Karpas-422 (cell line): ENCODE measurements at regions not wholly inside any gene's neighbourhood (a gene's known extent, or its start where the extent isn't known, plus 50 kb on each side); places are given as distances from the start of the nearest gene placed in this dataset.
"Not testable (repeated sequence)": the region's sequence is repeated elsewhere in the genome, so short reads cannot be mapped to it uniquely, and the experiment has no call there.

Experiments
- DNase-seq: peaks from one replicate; pipeline ENCODE4 v3.0.0-alpha.2; 2015
- H2AFZ ChIP-seq: fragments of 200-600 bp; sonication (generic); 2 replicates; pipeline ENCODE4 v1.6.1; 2014; ENCODE audit warnings: antibody characterized with exemption, low read length, mixed read lengths
- H3K27ac ChIP-seq: fragments of 200-600 bp; sonication (generic); 2 replicates; pipeline ENCODE4 v1.5.1; 2014; ENCODE audit warnings: mild to moderate bottlenecking, low read length, moderate library complexity
- H3K27me3 ChIP-seq: fragments of 200-600 bp; sonication (generic); 2 replicates; pipeline ENCODE4 v1.6.1; 2014; ENCODE audit warnings: low read length, mixed read lengths
- H3K36me3 ChIP-seq: fragments of 200-600 bp; sonication (generic); 2 replicates; pipeline ENCODE4 v1.6.1; 2014; ENCODE audit warnings: low read length, mixed read lengths; ENCODE audit not compliant: insufficient read depth
- H3K4me1 ChIP-seq: fragments of 200-600 bp; sonication (generic); 2 replicates; pipeline ENCODE4 v1.6.1; 2014; ENCODE audit warnings: mild to moderate bottlenecking, low read length, mixed read lengths
- H3K4me2 ChIP-seq: fragments of 200-600 bp; sonication (generic); 2 replicates; pipeline ENCODE4 v1.6.1; 2014; ENCODE audit warnings: low read length, low read depth, mild to moderate bottlenecking; ENCODE audit not compliant: poor library complexity, severe bottlenecking
- H3K4me3 ChIP-seq: fragments of 200-600 bp; sonication (generic); 2 replicates; pipeline ENCODE4 v1.5.1; 2014; ENCODE audit warnings: mild to moderate bottlenecking, antibody characterized with exemption, low read length, mixed read lengths
- H3K79me2 ChIP-seq: fragments of 200-600 bp; sonication (generic); 2 replicates; pipeline ENCODE4 v1.6.1; 2014; ENCODE audit warnings: mild to moderate bottlenecking, low read length, mixed read lengths
- H3K9ac ChIP-seq: fragments of 200-600 bp; sonication (generic); 2 replicates; pipeline ENCODE4 v1.6.0; 2014; ENCODE audit warnings: low read length
- H3K9me2 ChIP-seq: fragments of 200-600 bp; sonication (generic), shearing (Covaris generic); replicated peaks from 2 replicates; pipeline ENCODE4 v1.6.0; 2014; ENCODE audit warnings: mild to moderate bottlenecking, low read length, moderate library complexity; ENCODE audit not compliant: insufficient read depth
- H3K9me3 ChIP-seq: fragments of 300-700, 200-600 bp; sonication (generic); 2 replicates; pipeline ENCODE4 v1.6.1; 2014; ENCODE audit warnings: low read length, mixed read lengths
- H4K20me1 ChIP-seq: fragments of 200-600 bp; sonication (generic); 2 replicates; pipeline ENCODE4 v1.6.1; 2014; ENCODE audit warnings: mild to moderate bottlenecking, antibody characterized with exemption, low read length, low read depth; ENCODE audit not compliant: insufficient read depth

DNA sequence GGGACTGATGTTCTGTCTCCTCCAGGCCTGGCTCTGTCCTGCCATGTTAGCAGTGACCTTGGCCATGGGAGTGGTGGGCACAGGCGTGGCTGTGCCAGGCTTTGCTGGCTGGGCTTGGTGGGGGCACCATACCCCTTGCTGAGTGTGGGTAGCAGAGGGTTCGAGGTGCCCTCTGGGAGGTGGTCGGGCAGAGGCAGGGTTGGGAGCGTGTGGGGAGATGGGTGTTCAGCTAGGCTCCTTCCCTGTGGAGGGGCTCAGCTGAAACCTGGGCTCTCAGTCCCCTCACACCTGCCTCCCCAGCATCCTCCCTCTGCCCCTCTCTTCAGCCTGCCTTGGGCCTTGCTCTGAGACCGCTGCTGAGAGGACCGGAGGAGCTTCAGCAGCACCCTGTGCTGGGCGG is 109.6 kb downstream of the TMEM121 start:
- not testable (repeated sequence) for H3K9ac ChIP-seq, H3K27ac ChIP-seq, H3K4me1 ChIP-seq, H3K9me2 ChIP-seq, H3K9me3 ChIP-seq, DNase-seq, H3K4me3 ChIP-seq, H4K20me1 ChIP-seq, H3K79me2 ChIP-seq, H3K36me3 ChIP-seq, H3K4me2 ChIP-seq, H3K27me3 ChIP-seq, H2AFZ ChIP-seq

- no peaks in the 10 kb centered on the region for H4K20me1 ChIP-seq
- no peak for DNase-seq
Measured at GRCh38 chr14:105636935-105637334, 110.6 kb downstream of the TMEM121 start.

DNA sequence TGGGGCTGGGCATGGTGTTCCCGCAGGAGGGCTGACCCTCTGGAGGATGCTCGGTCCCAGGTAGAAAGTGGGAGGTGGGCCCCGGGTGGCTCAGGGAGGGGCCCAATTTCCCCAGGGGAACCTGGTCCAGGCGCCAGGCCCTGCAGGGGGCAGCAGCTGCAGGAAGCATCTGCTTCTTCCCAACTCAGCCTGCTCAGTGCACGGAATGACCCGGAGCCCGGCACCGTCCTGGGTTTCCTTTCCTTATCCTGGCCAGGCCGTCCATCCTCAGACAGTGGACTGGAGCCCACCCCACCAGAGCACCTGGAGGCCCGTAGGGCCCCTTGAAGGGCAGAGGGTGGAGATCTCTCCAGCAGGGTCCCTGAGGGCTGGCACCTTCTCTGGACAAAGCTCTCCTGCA is 111.0 kb downstream of the TMEM121 start:
- not testable (repeated sequence) for H3K27me3 ChIP-seq, H4K20me1 ChIP-seq, H3K27ac ChIP-seq, H3K36me3 ChIP-seq, H3K9ac ChIP-seq, H3K79me2 ChIP-seq, H3K9me3 ChIP-seq, H3K9me2 ChIP-seq, H3K4me1 ChIP-seq, H3K4me3 ChIP-seq, H2AFZ ChIP-seq, DNase-seq, H3K4me2 ChIP-seq

More at GRCh38 chr14:105636935-105637334, 110.6 kb downstream of the TMEM121 start:
- H3K4me3 ChIP-seq: no peak overlapping the region
- no peak overlapping the region for H3K27ac ChIP-seq
- H3K36me3 ChIP-seq: no peaks in the 10 kb centered on the region
- no peaks in the 10 kb centered on the region for H3K79me2 ChIP-seq
- no peak overlapping the region for H3K9ac ChIP-seq
- no peaks in the 10 kb centered on the region for H3K4me1 ChIP-seq
- no peaks in the 10 kb centered on the region for H3K9me2 ChIP-seq
- H2AFZ ChIP-seq: no peak overlapping the region
- no peak overlapping the region for H3K4me2 ChIP-seq
- H3K9me3 ChIP-seq: no peaks in the 10 kb centered on the region
- no peaks in the 10 kb centered on the region for H3K27me3 ChIP-seq

- not testable (repeated sequence) for H3K9me3 ChIP-seq, H3K9ac ChIP-seq, H3K9me2 ChIP-seq, H2AFZ ChIP-seq, H3K36me3 ChIP-seq, H3K4me3 ChIP-seq, H3K27ac ChIP-seq, H4K20me1 ChIP-seq, H3K4me2 ChIP-seq, DNase-seq, H3K79me2 ChIP-seq, H3K4me1 ChIP-seq, H3K27me3 ChIP-seq
Measured at GRCh38 chr14:105639969-105640931, 113.9 kb downstream of the TMEM121 start.

- Histone ChIP-seq H3K9me2 (no peaks in the 10 kb centered on the region), H3K27ac (no peak overlapping the region), H3K79me2 (no peaks in the 10 kb centered on the region), H3K9ac (no peak overlapping the region), H2AFZ (no peak overlapping the region), H3K4me3 (no peak overlapping the region), H3K4me1 (no peaks in the 10 kb centered on the region), H3K9me3 (no peaks in the 10 kb centered on the region), H3K36me3 (no peaks in the 10 kb centered on the region), H3K27me3 (no peaks in the 10 kb centered on the region), H4K20me1 (no peaks in the 10 kb centered on the region), H3K4me2 (no peak overlapping the region)
- DNase-seq: no peak
Measured at GRCh38 chr14:105641075-105641937, 114.9 kb downstream of the TMEM121 start.

DNA sequence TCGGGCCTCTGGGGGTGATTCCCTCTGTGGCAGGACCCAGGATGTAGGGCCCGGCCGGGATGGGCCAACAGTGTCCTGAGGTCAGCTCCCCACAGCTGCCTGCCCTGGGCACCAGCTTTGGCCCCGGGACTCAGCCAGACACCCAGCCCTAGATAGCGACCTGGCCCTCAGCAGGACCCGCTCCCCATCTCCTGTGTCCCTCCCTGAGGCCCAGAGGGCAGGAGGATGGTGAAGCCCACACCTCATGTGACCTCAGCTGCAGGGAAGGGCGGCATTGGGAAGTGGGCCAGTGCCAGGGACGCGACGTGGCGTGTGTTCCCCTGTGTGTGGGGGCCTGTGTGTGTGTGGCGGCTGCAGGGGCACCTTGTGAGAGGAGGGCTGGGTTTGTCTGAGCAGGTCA is 115.6 kb downstream of the TMEM121 start:
- H3K4me2 ChIP-seq, H3K79me2 ChIP-seq, H3K9ac ChIP-seq, H2AFZ ChIP-seq, H3K27me3 ChIP-seq, DNase-seq, H3K4me1 ChIP-seq, H3K36me3 ChIP-seq, H3K4me3 ChIP-seq, H4K20me1 ChIP-seq, H3K9me3 ChIP-seq, H3K27ac ChIP-seq, H3K9me2 ChIP-seq: not testable (repeated sequence)

- H3K27me3 ChIP-seq, H3K79me2 ChIP-seq, H3K4me3 ChIP-seq, H3K4me2 ChIP-seq, H3K36me3 ChIP-seq, H3K9me3 ChIP-seq, H4K20me1 ChIP-seq, H3K4me1 ChIP-seq, DNase-seq, H3K9me2 ChIP-seq, H3K27ac ChIP-seq, H2AFZ ChIP-seq, H3K9ac ChIP-seq: not testable (repeated sequence)
Measured at GRCh38 chr14:105642486-105642885, 116.1 kb downstream of the TMEM121 start.

- H3K27ac ChIP-seq, H2AFZ ChIP-seq, H3K36me3 ChIP-seq, H3K27me3 ChIP-seq, H3K9ac ChIP-seq, H3K4me1 ChIP-seq, H3K9me3 ChIP-seq, H3K79me2 ChIP-seq, H3K4me3 ChIP-seq, H3K9me2 ChIP-seq, H3K4me2 ChIP-seq, DNase-seq, H4K20me1 ChIP-seq: not testable (repeated sequence)
Measured at GRCh38 chr14:105643406-105644052, 117.1 kb downstream of the TMEM121 start.
